ENCODE measurements at regions not wholly inside any gene's neighbourhood (a gene's known extent, or its start where the extent isn't known, plus 50 kb on each side); places are given as distances from the start of the nearest gene placed in this dataset.
A peak's percentile ranks its signal among the peaks of the same experiment; 100 is the strongest.
"Not testable (repeated sequence)": the region's sequence is repeated elsewhere in the genome, so short reads cannot be mapped to it uniquely, and the experiment has no call there.

GRCh38 chr3:74978684-74979083 is 364.2 kb upstream of the CNTN3 start:
- DNase-seq, result no peak

DNA sequence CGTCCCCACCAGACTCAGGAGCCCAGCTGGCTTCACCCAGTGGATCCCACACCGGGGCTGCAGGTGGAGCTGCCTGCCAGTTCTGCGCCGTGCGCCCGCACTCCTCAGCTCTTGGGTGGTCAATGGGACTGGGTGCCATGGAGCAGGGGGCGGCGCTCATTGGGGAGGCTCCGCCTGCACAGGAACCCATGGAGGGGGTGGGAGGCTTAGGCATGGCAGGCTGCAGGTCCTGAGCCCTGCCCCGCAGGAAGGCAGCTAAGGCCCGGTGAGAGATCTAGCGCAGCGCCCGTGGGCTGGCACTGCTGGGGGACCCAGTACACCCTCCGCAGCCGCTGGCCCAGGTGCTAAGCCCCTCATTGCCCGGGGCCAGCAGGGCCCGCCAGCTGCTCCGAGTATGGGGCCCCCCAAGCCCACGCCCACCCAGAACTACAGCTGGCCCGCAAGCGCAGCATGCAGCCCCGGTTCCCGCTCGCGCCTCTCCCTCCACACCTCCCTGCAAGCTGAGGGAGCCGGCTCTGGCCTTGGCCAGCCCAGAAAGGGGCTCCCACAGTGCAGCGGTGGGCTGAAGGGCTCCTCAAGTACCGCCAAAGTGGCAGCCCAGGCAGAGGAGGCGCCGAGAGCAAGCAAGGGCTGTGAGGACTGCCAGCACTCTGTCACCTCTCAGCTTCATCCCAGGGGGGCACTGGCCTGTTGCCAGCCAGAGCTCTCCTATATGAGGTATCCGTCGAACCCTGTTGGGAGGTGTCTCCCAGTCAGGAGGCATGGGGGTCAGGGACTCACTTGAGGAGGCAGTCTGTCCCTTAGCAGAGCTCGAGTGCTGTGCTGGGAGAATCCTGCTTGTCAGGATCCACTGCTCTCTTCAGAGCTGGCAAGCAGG is 370.8 kb upstream of the CNTN3 start:
- not testable (repeated sequence) for DNase-seq

DNA sequence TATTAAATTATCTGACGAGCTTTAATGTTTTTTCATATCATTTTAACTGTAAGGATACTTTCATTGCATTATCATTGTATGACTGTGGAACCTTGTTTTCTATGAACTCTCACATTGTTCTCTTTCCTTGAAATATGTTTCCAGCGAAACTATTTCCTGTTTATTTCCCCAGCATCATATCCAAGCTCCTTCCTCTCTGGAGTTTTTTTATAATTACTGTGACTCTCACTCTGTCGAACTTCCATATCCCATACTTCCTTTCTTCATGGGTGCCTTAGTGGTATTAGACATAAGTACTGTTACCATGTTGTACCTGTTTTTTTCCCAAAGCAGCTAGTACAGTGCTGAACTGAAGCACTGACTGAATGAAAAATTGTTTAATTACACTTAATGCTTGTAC is 373.6 kb upstream of the CNTN3 start:
- no peak for DNase-seq

- no peak for DNase-seq
These were observed 378.4 kb upstream of the CNTN3 start for GRCh38 chr3:74992898-74993297.

- no peak for DNase-seq
These were observed 386.9 kb upstream of the CNTN3 start for GRCh38 chr3:75001330-75001729.

GRCh38 chr3:75012791-75013331 is 398.4 kb upstream of the CNTN3 start:
- DNase-seq, result no peak

DNA sequence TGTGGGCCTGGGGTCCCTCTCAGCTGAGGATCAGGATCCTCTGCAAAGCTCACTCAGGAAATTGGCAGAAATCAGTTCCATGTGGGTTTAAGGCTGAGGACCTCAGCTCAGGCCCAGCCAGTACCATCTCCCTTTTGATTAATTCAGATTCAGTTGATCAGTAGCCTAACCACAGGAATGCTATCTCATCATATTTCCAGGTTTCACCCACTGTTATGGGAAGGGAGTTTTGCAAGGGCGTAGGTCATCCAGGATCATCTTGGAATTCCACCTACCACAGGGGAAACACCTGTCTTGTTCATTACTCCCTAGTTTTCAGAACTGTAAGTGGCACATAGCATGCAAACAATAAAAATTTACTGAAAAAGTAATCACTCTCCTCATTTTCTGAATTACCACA is 399.5 kb upstream of the CNTN3 start:
- DNase-seq, result peak; percentile 1

DNA sequence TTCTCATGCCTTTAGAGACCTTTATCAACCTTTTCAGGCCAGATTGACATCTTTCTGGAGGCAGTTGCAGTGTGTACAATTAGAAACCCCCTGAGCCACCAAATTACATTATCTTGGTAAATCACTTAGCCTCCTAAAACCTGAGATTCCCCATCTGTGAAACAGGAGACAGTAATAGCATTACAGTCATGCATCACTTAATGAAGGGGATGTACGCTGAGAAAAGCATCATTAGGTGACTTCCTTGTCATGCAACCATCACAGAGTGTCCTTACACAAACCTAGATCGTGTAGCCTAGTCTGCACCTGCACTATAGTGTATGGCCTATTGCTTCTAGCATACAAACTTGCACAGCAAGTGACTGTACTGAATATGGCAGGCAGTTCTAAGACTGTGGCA is 400.8 kb upstream of the CNTN3 start:
- DNase-seq, result no peak

DNA sequence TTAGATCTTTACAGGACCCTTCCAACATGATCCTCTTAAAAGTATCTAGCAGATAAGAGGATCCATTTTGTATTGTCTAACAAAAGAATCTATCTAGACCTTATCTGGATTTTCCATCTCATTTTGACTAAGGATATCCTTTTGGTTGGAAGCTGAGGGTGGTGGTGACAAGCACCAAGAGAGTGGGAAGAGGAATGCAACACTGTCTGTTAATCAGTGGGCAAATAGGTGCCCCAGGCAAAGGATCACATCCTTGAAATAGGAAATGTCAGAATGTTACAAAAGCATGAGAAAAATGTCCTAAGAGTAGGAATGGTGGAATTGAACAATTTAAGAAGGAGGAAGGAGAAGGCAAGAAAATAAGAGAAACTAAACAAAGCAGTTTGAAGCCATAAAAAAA is 420.7 kb upstream of the CNTN3 start:
- DNase-seq, result no peak

DNA sequence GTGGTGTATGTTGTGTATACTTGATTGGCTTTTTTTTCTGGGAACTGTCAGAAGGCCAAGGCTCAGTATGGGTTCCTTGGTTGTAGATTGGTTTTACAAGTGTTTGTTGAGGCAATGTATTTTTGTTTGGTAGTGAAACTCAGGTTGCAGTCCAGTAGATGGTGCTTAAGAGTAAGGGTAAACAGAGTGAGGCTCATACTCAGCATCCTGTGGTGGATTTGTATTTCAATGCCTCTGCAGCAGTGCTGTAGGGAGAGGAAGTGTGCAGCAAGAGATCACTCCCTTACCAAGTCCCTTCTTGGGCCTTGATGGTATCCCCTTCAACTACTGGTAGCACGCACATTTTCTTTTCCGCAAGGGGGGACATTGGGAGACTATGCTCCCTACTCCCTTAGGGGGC is 428.5 kb upstream of the CNTN3 start:
- DNase-seq, result no peak

DNA sequence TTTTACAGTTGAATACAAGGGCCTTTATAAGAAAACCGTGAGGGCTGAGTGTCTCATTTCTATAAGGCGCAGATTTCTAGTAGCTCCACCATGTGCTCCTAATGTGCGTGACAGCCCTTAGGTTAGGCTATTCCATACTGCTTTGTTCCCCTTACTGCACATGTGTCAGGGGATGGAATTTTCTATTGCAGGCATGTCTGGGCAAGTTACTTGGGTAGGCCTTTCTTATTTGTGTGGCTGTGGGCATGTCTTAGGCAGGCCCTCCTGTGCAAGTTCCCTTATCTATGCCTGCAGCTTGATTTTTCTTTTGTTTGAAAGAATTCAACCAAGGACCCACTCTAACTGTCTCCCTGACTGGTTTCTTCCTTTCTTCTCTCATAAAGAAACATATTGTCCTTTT is 434.2 kb upstream of the CNTN3 start:
- DNase-seq, result no peak

DNA sequence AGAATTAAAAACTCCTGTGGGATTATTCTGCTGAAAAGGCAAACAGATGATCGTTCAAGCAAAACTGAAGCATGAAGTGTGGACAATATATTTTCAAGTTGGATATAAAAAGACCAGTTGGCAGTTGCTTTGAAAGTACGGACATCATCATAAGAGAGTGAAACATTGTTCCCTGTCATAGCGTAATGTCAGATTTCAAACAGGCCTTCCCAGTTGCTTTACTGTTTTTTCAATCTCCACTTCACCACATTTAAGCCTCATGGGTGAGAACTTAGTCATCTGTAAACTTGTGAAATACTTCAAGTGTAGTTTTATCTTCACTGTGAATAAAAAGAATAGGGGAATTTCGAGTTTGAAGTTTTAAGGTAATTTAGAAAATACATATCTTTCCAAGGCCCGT is 435.1 kb upstream of the CNTN3 start:
- DNase-seq, result no peak

GRCh38 chr3:75059120-75059519 is 444.7 kb upstream of the CNTN3 start:
- no peak for DNase-seq

DNA sequence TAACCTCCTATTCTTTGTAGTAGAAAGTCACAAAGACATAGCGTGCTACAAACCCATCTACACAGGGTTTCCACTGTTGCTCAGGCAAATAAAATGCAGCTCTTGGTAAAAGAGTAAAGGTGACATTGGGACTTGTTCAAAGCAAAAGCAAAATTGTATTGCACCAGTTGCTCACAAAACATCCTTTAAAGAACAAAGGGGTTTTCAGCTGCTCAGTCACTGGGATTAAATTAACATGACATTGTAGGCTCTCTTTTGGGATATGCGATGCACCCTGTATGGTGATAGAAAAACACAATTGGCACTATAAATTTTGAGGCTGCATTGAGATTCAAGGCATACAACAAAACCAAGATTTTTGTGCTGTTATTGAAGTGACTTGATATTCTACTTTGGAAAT is 447.3 kb upstream of the CNTN3 start:
- no peak for DNase-seq

GRCh38 chr3:75075158-75075557 is 460.7 kb upstream of the CNTN3 start:
- DNase-seq, result no peak

DNA sequence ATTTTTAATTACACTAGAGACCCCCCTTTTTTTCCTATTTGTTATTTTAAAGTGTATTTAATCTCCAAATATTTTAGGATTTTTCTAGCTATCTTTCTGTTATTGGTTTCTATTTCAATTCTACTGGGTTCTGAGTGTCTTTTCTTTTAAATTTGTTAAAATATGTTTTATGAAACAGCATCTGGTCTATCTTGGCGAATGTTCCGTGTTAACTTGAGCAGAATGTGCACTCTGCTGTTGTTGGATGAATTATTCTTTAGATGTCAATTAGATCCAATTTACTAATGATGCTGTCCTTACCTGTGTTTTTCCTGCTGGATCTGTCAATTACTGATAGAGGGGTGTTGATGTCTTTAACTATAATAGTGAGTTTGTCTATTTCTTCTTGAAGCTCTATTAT is 462.0 kb upstream of the CNTN3 start:
- DNase-seq, result no peak

DNA sequence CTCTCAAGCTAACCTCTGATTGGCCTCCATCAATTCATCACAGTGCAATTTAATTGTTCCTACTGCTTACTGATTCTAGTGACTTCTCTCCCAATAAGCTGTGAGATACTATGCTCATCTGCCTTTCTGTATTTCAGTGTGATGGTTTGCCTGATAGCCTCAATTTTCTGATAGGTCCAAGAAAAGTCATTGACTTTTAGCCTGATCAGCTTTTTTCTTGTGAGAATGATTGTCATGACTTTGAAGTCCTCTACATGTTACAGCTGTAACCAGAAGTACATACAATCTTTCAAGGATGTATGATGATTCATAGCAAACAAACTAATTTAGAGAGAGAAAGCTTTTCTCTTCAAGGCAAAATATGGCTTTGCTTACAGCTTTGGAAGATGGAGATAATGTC is 463.8 kb upstream of the CNTN3 start:
- no peak for DNase-seq

GRCh38 chr3:75082845-75083244 is 468.4 kb upstream of the CNTN3 start:
- no peak for DNase-seq

- DNase-seq, result no peak
These were observed 475.4 kb upstream of the CNTN3 start for GRCh38 chr3:75089841-75090240.

DNA sequence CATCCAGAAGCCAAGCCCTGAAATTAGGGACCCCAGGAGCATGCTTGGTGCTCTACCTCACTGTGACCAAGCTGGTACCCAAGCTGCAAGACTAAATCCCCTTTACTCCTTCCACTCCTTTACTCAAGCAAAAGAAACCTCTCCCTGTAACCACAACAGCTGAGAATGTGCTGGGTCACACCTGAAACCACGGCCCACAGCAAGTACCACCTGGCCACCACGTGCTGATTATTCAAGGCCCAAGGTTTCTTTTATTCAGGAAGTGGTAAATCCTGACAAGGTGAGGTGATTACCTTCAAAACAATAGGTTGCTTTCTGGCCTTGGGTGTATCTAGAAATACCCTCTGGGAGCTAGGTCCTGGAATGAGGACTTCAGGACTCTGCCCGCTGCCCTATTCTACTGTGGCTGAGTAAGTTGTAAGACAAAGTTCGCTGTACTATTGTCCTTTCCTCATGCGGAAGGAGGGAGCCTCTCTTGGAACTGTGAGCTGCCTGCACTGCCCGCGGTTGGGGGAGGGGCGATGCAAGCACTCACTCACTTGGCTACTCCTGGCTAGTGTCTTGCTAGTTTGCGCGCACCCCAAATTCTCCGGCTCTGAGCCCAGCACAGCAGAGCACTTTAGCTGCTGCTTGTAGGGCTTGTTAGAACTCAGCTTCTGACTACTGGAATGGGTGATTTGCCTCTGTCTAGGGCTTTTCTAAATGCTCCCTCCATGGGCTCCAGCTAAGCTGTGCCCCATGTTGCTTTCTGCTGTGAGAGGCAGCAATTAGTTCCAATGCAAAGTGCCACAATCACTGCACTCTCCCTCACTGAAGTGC is 487.1 kb upstream of the CNTN3 start:
- DNase-seq, result no peak

DNA sequence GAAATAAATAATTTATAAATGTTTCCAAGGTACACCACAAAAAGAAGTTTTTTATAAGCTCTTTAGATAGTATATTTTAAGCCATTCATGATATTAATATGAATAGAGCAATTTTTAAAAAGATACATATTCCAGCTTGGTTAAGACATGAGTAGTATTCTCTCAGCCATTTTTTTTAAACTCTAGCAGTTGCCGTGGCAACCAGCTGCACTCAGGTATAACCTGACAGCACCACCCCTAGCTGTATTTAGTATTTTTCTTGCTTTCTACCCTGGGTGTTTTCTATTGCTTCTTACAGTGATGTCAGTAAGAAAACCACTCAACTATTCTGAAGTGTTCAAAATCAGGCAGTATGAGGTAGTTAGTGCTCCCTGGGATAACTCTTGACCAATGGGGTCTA is 496.3 kb upstream of the CNTN3 start:
- no peak for DNase-seq

- no peak for DNase-seq
These were observed 501.2 kb upstream of the CNTN3 start for GRCh38 chr3:75115695-75116094.

GRCh38 chr3:75118779-75119178 is 504.3 kb upstream of the CNTN3 start:
- no peak for DNase-seq

- DNase-seq, result no peak
These were observed 512.1 kb upstream of the CNTN3 start for GRCh38 chr3:75126556-75126955.

Data from kidney glomerular epithelial cell (primary cell).